Central memory CD4-positive, alpha-beta T cell (primary cell): ENCODE measurements at regions not wholly inside any gene's neighbourhood (a gene's known extent, or its start where the extent isn't known, plus 50 kb on each side); places are given as distances from the start of the nearest gene placed in this dataset.
"Not testable (repeated sequence)": the region's sequence is repeated elsewhere in the genome, so short reads cannot be mapped to it uniquely, and the experiment has no call there.

Experiments
- DNase-seq: peaks from one replicate; pipeline ENCODE4 v3.0.0; 2022

- DNase-seq = no peak
These were observed 197.8 kb upstream of the AGTR2 start for GRCh38 chrX:115972717-115973116.

GRCh38 chrX:115978068-115978467, 192.5 kb upstream of the AGTR2 start:
- DNase-seq = no peak

GRCh38 chrX:115983148-115983547, 187.4 kb upstream of the AGTR2 start:
- not testable (repeated sequence) for DNase-seq

GRCh38 chrX:115987464-115987863, 183.1 kb upstream of the AGTR2 start:
- not testable (repeated sequence) for DNase-seq

GRCh38 chrX:115988825-115989224, 181.7 kb upstream of the AGTR2 start:
- DNase-seq = no peak

- DNase-seq = no peak
These were observed 180.9 kb upstream of the AGTR2 start for GRCh38 chrX:115989686-115990085.

- no peak for DNase-seq
These were observed 161.2 kb upstream of the AGTR2 start for GRCh38 chrX:116009346-116009745.

- DNase-seq = no peak
These were observed 160.5 kb upstream of the AGTR2 start for GRCh38 chrX:116009861-116010710.

- DNase-seq = no peak
These were observed 159.6 kb upstream of the AGTR2 start for GRCh38 chrX:116010939-116011338.

- DNase-seq = no peak
These were observed 139.2 kb upstream of the AGTR2 start for GRCh38 chrX:116031331-116031730.
